ENCODE measurements at regions not wholly inside any gene's neighbourhood (a gene's known extent, or its start where the extent isn't known, plus 50 kb on each side); places are given as distances from the start of the nearest gene placed in this dataset.
"Not testable (repeated sequence)": the region's sequence is repeated elsewhere in the genome, so short reads cannot be mapped to it uniquely, and the experiment has no call there.

- no peak for DNase-seq
Measured at GRCh38 chr9:86997156-86997555, 49.9 kb upstream of the GAS1 start.

GRCh38 chr9:86997951-86998350 is 50.6 kb upstream of the GAS1 start:
- no peak for DNase-seq

GRCh38 chr9:87002517-87002916 is 55.2 kb upstream of the GAS1 start:
- DNase-seq: no peak

- no peak for DNase-seq
Measured at GRCh38 chr9:87004016-87004415, 56.7 kb upstream of the GAS1 start.

GRCh38 chr9:87006956-87007355 is 59.6 kb upstream of the GAS1 start:
- DNase-seq: no peak

GRCh38 chr9:87007711-87008366 is 60.5 kb upstream of the GAS1 start:
- no peak for DNase-seq

- DNase-seq: no peak
Measured at GRCh38 chr9:87008667-87009066, 61.4 kb upstream of the GAS1 start.

GRCh38 chr9:87010626-87011025 is 63.3 kb upstream of the GAS1 start:
- no peak for DNase-seq

- DNase-seq: no peak
Measured at GRCh38 chr9:87011551-87011950, 64.2 kb upstream of the GAS1 start.

- no peak for DNase-seq
Measured at GRCh38 chr9:87013490-87013889, 66.2 kb upstream of the GAS1 start.

- no peak for DNase-seq
Measured at GRCh38 chr9:87014436-87014835, 67.1 kb upstream of the GAS1 start.

- DNase-seq: no peak
Measured at GRCh38 chr9:87016681-87017080, 69.4 kb upstream of the GAS1 start.

- no peak for DNase-seq
Measured at GRCh38 chr9:87020169-87020950, 73.1 kb upstream of the GAS1 start.

- DNase-seq: no peak
Measured at GRCh38 chr9:87022178-87022577, 74.9 kb upstream of the GAS1 start.

- DNase-seq: no peak
Measured at GRCh38 chr9:87026204-87026603, 78.9 kb upstream of the GAS1 start.

- not testable (repeated sequence) for DNase-seq
Measured at GRCh38 chr9:87028836-87029235, 81.5 kb upstream of the GAS1 start.

- DNase-seq: no peak
Measured at GRCh38 chr9:87029905-87030304, 82.6 kb upstream of the GAS1 start.

- DNase-seq: no peak
Measured at GRCh38 chr9:87034841-87035240, 87.5 kb upstream of the GAS1 start.

- DNase-seq: no peak
Measured at GRCh38 chr9:87035879-87036278, 88.6 kb upstream of the GAS1 start.

GRCh38 chr9:87036506-87036905 is 89.2 kb upstream of the GAS1 start:
- no peak for DNase-seq

GRCh38 chr9:87039809-87040392 is 92.6 kb upstream of the GAS1 start:
- DNase-seq: no peak

- no peak for DNase-seq
Measured at GRCh38 chr9:87040410-87041009, 93.2 kb upstream of the GAS1 start.

GRCh38 chr9:87041553-87042235 is 94.4 kb upstream of the GAS1 start:
- not testable (repeated sequence) for DNase-seq
